ENCODE measurements at regions not wholly inside any gene's neighbourhood (a gene's known extent, or its start where the extent isn't known, plus 50 kb on each side); places are given as distances from the start of the nearest gene placed in this dataset.

DNA sequence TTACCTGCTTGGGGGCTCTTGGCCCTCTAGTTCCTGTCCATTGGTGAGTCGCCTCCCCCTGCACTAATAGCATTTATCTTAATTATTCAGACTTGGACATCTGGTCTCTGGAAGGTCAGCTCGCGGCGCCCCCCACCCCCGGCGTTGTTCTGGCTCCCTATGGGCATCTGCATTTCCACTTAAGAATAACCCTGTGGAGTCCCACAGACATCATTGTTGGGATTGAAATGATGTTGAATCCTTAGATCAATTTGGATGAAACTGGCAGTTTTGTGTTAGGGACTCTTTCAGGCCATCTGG lies 313.8 kb upstream of the HS6ST1 start:
- no peak for DNase-seq (ENCODE audit: low read depth)

- DNase-seq (ENCODE audit: low read depth) = no peak
Measured at GRCh38 chr2:128633501-128633900, 314.8 kb upstream of the HS6ST1 start.

- no peak for DNase-seq (ENCODE audit: low read depth)
Measured at GRCh38 chr2:128635361-128635900, 316.8 kb upstream of the HS6ST1 start.

DNA sequence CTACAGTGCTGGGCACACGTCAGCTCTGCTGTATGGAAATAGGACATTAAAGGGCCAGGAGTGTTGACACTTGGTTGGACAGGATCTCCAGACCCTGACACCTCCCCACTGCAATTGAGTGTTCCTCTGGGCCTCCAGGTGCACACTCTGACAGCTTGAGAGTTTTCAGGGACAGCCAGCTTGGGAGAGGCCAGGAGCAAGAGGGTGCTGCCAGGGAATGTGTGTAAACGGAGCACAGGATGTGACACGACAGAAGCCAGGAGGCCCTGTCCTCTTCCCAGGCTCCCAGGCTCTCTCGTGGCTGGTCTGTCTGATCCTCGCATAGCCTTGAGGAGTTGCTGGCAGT lies 318.1 kb upstream of the HS6ST1 start:
- no peak for DNase-seq (ENCODE audit: low read depth)

GRCh38 chr2:128637481-128638155 lies 318.9 kb upstream of the HS6ST1 start:
- no peak for DNase-seq (ENCODE audit: low read depth)

DNA sequence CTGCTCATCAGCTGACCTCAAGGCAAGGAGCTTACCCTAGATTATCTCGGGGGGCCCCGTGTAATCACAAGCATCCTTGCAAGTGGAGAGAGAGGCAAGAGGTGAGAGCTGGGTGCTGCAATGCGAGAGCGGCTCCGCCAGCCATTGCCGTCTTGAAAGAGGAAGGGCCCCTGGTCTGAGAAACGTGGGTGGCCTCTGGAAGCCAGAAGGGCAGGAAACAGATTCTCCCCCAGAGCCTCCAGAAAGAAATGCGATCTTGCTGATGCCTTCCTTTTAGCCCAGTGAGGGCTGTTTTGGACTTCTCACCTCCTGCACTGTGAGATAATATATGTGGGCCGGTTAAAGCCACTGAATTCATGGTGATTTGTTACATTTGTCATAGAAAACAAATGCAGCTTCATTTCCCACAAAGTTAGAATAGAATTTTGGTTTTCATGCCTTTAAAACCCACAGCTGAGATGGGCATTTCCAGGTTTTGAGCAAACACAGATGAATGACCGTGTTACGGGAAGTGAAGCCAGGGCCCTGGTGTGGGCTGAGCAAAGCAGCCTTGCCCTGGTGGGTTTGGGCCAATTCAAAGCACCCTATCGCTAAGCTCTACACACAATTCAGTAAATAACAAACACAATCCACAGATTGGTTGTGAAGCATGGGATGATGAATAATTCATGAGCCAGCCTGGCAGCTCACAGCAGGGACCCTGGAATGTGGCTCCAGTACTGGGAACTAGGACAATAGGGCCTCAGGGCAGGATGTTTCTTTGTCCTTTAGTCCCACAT lies 319.9 kb upstream of the HS6ST1 start:
- no peak for DNase-seq (ENCODE audit: low read depth)

GRCh38 chr2:128639120-128639477 lies 320.4 kb upstream of the HS6ST1 start:
- DNase-seq (ENCODE audit: low read depth) = no peak

DNA sequence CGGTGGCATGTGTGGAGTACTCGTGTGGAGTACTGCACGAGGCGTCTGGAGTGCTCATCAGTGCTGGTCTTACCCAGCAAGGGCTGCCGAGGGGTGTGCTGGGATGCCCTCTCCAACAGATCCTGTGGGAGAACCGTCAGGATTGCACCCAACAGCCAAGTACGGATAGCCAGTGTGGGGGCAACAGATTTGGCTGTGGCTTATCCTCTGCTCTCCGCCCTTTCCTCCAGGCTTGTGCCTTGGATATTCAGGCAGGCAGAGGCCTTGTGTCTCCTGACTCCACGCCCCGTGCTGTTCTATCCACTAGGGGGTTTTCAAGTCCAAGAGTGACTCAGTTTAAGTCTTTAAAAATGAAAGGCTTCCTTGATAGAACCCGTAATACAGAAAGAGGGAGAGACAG lies 321.0 kb upstream of the HS6ST1 start:
- DNase-seq (ENCODE audit: low read depth) = no peak

- DNase-seq (ENCODE audit: low read depth) = no peak
Measured at GRCh38 chr2:128640166-128640844, 321.6 kb upstream of the HS6ST1 start.

DNA sequence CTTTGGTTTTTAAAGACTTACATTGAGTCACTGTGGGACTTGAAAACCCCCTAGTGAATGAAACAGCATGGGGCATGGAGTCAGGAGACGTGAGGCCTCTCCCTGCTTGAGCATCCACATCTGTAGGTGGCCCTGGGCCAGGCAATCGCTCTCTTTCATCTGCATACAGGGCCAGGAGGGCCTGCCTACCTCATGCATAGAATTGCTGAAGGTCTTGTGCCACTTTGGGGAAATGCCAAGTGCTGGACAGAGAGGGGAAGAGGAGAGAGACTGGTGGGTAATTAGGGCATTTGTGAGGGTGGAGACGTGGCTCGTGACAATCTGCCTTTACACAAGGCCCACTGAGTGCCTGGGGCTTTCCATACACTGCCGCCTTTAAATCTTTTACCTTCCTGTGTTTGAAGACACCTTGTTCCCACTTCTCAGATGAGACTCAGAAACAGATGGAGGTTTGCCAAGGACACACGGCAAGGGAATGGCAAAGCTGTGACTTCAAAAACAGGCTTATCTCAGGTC lies 322.2 kb upstream of the HS6ST1 start:
- DNase-seq (ENCODE audit: low read depth) = no peak

GRCh38 chr2:128641421-128642080 lies 322.9 kb upstream of the HS6ST1 start:
- DNase-seq (ENCODE audit: low read depth) = no peak

DNA sequence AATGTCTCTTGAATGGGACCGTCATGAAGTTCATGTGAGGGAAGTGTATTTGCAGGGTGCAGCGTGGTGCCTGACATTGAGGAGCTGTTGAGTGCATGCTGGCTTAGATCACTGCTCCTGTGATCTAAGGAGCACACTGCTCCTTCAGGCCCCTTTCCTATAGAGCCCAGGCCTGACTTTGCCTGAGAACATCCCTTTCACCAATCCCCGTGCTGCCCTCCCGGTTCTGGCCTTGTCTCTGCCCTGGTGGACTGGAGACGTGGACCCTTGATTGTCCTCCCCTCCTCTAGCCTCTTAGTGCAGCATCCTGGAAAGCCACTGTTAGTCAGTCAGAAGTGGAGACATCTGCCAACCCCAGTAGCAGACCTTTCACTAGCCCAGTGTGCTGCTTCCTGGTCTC lies 323.6 kb upstream of the HS6ST1 start:
- DNase-seq (ENCODE audit: low read depth) = no peak

- DNase-seq (ENCODE audit: low read depth) = no peak
Measured at GRCh38 chr2:128642821-128643220, 324.2 kb upstream of the HS6ST1 start.

DNA sequence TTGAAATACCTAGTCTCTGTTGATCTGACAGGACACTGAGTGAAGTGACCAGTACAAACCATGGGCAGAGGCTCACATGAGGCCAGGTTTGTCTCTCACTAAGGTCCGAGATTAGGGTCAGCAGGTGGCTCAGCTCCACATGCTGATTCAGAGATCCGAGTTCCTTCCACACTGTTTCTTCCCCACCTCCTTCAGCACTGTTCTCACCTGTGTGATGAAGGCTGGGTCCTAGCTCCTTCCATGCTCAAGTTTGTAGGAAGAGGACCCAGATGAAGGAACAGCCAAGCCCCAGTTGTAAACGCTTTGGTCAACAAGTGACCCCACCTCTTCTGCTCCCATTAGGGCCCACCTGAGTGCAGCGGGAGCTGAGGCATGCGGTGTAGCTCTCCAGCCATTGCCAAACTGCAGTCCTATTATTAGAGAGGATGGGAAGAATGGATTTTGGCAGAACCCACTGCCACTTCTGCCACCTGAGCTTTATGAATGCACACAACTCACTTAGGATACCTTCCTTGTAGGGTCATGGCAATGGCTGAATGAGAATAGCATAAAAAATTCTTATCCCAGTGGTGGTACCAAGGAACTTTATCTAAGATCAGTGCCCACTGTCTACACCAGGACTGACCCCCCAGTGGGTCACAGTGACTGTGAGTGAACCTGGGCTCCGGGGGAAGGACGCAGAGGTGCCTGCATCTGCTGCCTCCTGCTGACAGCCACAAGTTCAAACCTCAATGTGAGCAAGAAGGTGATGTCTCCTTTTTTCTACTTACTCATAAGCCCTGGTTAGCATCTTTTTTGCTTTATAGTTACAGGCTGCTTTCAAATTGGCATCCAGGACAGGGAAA lies 324.8 kb upstream of the HS6ST1 start:
- no peak for DNase-seq (ENCODE audit: low read depth)

- DNase-seq (ENCODE audit: low read depth) = no peak
Measured at GRCh38 chr2:128644156-128644555, 325.5 kb upstream of the HS6ST1 start.

- no peak for DNase-seq (ENCODE audit: low read depth)
Measured at GRCh38 chr2:128644718-128645256, 326.1 kb upstream of the HS6ST1 start.

GRCh38 chr2:128645631-128646030 lies 327.0 kb upstream of the HS6ST1 start:
- DNase-seq (ENCODE audit: low read depth) = no peak

DNA sequence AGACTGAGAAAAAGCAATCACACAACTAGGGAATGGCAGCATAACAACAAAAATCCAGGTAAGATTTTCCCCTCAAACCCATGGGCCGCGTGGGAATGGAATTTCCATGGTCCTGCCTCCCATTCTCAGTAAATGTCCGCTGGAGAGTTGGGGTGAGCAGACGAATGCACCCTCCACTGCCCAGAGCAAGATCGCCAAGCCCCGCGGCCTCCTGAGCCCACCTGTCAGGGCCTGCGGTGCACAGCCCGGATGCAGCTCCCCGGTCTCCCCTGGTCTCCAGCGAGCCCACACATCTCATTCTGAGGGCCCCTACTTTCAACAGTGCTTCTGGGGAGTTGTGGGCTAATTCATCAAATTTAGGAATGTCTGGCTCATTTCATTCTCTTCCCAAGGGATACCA lies 327.4 kb upstream of the HS6ST1 start:
- DNase-seq (ENCODE audit: low read depth) = no peak

DNA sequence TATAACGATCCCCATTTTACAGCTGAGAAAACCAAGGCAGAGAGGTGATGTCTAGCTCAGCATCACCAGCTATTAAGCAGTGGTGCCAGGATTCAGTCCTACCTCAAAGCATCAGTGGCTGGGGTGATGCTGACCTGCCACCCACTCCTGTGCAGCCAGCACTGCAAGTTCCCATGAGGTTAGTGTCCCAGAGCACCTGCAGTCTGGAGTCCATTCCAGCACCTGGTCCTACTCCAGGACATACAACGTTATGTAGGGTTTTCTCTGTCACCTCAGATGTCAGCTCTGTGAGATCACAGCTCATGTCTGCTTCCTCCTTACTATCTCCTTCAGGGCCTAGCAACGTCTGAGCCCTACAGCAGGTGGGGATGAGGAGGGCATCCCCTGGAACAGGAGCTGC lies 328.0 kb upstream of the HS6ST1 start:
- DNase-seq (ENCODE audit: low read depth) = no peak

DNA sequence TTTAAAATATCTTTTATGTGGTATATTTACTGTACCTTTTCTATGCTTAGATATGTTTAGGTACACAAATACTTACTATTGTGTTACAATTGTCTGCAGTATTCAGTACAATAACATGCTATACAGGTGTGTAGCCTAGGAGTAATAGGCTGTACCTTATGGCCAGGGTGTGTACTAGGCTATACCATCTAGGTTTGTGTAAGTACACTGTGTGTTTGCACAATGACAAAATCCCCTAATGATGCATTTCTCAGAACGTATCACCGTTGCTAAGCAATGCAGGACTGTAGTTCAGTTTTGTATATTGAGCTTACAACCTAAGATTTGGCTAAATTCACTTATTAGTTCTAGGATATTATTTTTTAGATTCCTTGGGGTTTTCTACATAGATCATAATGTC lies 332.3 kb upstream of the HS6ST1 start:
- DNase-seq (ENCODE audit: low read depth) = no peak

GRCh38 chr2:128654408-128654807 lies 335.7 kb upstream of the HS6ST1 start:
- no peak for DNase-seq (ENCODE audit: low read depth)
